ENCODE measurements at regions not wholly inside any gene's neighbourhood (a gene's known extent, or its start where the extent isn't known, plus 50 kb on each side); places are given as distances from the start of the nearest gene placed in this dataset.

GRCh38 chr15:94008104-94009074 is 223.0 kb upstream of the MCTP2 start:
- no peak for DNase-seq (ENCODE audit: low read depth in 2 of 2)

DNA sequence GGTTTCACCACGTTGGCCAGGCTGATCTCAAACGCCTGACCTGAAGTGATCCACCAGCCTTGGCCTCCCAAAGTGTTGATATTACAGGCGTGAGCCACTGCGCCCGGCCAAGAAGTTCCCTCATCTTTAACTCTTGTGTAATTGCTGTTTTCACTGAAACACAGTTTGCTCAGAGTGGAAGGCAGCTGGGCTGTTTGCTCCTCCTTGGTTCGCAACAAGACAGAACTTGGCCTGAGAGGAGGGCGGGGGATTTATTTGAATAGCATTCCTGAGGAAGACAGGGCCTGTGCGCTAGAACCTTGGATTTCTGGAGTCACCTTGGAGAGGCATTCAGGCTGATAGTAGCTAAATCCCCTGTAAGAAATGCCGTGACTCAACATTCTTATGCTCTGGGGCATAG is 226.7 kb upstream of the MCTP2 start:
- no peak for DNase-seq (ENCODE audit: low read depth in 2 of 2)

GRCh38 chr15:94002041-94002440 is 229.3 kb upstream of the MCTP2 start:
- no peak for DNase-seq (ENCODE audit: low read depth in 2 of 2)

GRCh38 chr15:94001255-94001801 is 230.0 kb upstream of the MCTP2 start:
- no peak for DNase-seq (ENCODE audit: low read depth in 2 of 2)

- DNase-seq (ENCODE audit: low read depth in 2 of 2) = no peak
Measured at GRCh38 chr15:94000606-94001005, 230.8 kb upstream of the MCTP2 start.

- DNase-seq (ENCODE audit: low read depth in 2 of 2) = no peak
Measured at GRCh38 chr15:93997071-93997658, 234.2 kb upstream of the MCTP2 start.

DNA sequence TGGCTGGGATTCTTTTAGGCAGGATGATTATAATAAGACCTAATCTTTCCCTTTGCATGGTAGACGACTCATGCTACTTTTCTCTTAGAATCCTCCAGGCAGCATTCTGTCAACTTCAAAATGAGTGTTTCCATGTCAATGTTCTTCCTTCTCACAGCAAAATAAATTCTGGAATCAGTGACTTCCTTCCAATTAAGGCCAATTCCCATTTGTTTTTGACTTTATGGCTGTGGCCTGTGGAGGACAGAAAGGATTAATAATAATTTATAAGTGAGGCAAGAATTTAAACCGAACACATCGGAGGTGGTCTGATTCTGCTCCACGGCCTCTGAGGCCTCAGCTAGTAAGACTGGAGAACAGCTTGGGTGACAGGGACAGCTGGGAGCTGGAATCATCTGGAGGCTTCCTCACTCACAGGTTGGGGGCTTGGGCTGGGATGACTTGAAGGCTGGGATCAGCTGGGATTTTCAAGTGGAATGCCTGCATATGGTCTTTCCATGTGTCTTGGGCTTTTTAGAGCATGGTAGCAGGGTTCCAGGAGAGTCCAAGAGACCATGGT is 241.8 kb upstream of the MCTP2 start:
- DNase-seq (ENCODE audit: low read depth in 2 of 2) = no peak

- DNase-seq (ENCODE audit: low read depth in 2 of 2) = peak in 1 of 2 donors; percentile 4
Measured at GRCh38 chr15:93987068-93987467, 244.3 kb upstream of the MCTP2 start.

- DNase-seq (ENCODE audit: low read depth in 2 of 2) = no peak
Measured at GRCh38 chr15:93986400-93986984, 244.9 kb upstream of the MCTP2 start.

GRCh38 chr15:93985925-93986324 is 245.4 kb upstream of the MCTP2 start:
- DNase-seq (ENCODE audit: low read depth in 2 of 2) = no peak

DNA sequence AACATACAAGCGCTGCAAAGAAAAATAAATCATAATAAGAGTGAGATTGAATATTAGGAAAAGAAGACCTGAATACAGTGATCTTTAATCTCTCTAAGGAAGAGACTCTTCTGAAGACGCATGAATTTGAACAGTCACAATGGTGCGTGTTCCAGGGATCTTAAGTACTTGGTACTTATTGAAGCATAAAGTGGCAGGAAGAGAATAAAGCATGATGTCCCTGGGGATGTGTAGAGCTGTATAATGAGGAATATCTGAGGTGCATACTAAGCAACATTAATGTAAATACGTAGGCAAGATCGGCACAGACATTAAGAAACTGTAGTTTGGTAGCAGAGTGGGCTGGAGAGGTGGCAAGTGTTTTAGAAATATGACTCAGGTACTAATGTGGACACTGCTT is 246.2 kb upstream of the MCTP2 start:
- no peak for DNase-seq (ENCODE audit: low read depth in 2 of 2)

- DNase-seq (ENCODE audit: low read depth in 2 of 2) = no peak
Measured at GRCh38 chr15:93983526-93983925, 247.8 kb upstream of the MCTP2 start.

GRCh38 chr15:93982226-93982727 is 249.1 kb upstream of the MCTP2 start:
- DNase-seq (ENCODE audit: low read depth in 2 of 2) = no peak

GRCh38 chr15:93981706-93982105 is 249.7 kb upstream of the MCTP2 start:
- no peak for DNase-seq (ENCODE audit: low read depth in 2 of 2)

GRCh38 chr15:93980261-93980911 is 251.0 kb upstream of the MCTP2 start:
- DNase-seq (ENCODE audit: low read depth in 2 of 2) = no peak

GRCh38 chr15:93974804-93975481 is 256.4 kb upstream of the MCTP2 start:
- DNase-seq (ENCODE audit: low read depth in 2 of 2) = no peak

DNA sequence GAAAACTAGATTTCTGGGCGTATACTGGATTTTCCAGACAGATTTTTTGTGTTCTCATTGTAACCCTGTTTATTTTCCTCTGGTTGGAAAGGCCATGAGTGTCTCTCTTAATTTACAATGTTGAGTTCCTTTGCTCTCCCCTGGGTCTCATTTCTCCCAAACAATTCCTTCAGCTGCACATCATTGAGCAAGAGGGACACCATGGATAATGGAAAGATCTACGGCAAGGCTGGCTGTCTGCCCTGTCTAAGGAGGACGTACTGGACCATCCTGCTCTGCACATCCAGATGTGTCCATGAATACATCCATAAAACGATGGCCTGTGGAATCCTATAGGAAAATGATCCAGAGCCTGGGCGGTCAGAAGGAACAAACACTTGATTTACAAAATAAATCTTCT is 258.1 kb upstream of the MCTP2 start:
- DNase-seq (ENCODE audit: low read depth in 2 of 2) = no peak

- DNase-seq (ENCODE audit: low read depth in 2 of 2) = no peak
Measured at GRCh38 chr15:93968773-93969172, 262.6 kb upstream of the MCTP2 start.

DNA sequence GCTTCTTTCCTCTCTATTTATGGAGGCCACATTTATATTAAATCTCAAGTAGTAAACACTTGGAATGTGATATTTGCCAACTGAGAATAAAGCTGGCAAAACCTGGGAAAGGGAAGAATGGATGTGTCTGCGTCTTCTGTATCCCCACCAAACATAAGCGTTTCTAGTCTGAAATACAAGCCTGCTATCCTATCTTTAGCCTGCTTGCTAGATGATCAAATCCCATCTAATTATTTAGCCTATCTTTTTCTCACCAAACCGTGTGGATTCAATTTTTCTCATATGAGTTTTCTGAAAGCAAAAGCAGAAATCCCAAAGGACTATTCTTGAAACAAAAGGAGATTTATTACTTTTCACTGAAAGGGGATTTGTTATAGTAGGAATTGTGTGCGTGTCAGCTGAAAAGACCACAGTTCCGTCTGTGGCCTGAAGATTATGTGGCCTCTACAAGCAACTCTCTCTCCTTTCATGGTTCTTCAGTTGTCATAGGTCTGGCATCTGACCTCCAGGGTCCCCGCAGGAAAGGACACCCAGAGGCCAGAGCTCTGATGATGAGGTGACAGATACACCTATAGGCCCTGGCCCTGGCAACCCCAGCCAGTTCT is 266.0 kb upstream of the MCTP2 start:
- DNase-seq (ENCODE audit: low read depth in 2 of 2) = no peak

GRCh38 chr15:93954985-93955571 is 276.3 kb upstream of the MCTP2 start:
- no peak for DNase-seq (ENCODE audit: low read depth in 2 of 2)

Data from stimulated activated CD8-positive, alpha-beta memory T cell treated with anti-CD3 and anti-CD28 coated beads, Interleukin-15, amount 100 ng/mL, for 4 hours (primary cell).